HG03060 (cell line): ENCODE measurements at regions not wholly inside any gene's neighbourhood (a gene's known extent, or its start where the extent isn't known, plus 50 kb on each side); places are given as distances from the start of the nearest gene placed in this dataset.

ENCODE experiments used
- ATAC-seq: cut with Tn5 transposase; IDR thresholded peaks from one replicate; pipeline ENCODE4 v1.9.1; 2021; ENCODE audit warnings: low read depth, moderate number of reproducible peaks; ENCODE audit not compliant: unreplicated experiment

DNA sequence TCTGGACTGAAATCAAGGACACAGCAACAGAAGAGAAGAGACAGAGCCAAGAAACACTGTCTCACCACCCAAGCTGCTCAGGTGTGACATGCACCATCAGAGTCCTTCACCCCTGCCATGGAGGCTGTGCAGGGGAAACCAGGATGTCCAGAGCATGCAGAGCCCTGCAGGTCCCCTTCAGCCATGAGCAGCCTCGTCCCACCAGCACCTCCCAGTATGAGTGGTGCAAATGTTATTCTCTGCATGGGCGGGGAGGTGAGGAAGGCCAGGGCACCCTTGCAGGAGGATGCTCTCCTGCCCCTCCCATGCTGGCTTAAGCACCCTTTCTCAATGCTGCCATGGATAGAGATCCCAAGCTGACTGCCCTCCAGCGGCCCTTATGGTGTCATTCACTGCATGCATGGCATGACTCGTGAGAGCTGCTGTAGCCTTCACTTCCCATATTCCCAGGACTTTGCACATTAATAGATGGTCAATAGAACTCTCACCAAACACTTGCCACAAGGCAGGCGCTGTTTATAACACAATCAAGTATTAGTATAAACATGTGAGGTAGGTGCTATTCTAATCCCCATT, 171.0 kb downstream of the ANAPC1 start:
- ATAC-seq: no peak

DNA sequence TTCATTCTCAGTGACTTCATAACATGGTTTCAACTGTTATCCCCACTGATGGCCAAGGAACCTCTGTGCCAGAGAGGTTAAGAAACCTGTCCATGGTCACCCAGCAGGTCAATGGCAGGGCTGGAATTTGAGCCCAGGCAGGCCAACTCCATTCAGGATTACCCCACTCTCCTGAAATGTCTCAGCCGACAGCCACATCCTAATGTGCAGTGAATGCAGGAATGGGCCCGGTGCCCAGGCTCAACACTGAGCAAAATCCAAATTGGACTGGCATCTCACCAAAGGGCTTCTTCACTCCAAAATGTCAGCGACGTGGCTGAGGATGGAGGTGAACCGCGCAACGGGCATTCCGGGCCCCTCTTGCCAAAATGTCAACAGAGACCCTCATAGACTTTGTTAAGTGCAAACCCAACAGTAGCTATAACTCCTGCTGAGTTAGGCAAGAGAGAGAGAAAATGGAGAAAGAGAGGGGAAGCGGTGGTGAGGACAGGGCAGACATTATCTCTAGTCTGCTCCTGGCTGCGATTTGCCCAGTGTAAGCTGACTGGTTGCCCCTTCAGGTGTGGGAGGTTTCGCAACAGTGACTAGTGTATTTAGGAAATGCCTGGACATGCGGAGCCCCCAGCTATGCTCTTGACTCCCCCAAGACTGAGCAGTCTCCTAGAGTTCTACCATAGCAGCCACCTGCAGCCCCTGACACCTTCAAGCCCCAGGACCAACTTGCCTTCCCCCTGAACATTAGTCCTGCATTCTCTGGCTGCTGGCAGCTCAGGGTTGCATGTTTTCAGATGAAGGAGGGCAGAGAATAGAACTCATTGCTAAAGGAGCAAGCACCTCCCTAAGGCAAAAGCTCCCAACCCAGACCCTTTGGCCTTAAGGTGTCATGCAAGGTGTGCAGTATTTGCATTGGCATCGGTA, 167.7 kb downstream of the ANAPC1 start:
- ATAC-seq: no peak

DNA sequence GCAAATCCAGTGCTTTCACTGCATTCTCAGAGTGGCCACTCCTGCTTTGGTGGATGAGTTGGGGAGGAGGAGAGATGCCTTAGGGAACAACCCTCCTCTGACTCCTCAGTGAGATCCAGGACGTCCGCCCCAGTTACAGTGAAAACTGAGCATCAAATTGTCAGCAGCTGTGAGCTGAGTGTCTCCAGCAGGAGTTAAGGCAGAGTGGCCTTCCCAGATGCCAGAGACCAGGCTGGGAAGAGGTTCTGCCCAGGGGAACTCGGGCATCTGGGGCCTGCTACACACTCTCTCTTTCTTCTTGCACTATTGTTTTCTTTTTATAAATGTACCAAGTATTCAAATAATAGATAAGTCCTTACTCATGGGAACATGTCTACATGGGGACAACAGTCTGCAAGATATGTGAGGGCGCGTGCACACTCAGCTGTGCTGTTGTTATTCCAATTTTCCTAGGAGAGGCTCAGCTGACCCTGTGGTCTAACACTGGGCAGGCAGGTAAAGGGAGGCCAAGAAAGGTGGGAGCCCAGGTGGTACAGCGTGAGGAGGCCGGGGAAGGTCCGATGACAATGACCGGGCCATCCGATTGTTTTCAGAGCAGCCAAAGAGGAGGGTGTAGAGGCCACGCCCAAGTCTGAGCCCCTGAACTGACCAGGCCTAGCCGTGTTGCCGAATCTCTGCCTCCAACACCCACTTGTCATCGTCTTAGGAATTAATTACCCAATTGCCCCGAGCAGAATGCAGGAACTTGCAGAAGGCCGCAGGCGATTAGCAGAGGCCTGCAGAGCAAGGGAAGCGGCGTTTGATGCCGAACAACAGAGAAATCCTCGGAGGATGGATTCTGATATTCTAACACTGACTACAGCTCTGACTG, 166.9 kb downstream of the ANAPC1 start:
- ATAC-seq: no peak
